Gastroesophageal sphincter (tissue), 4 donors: ENCODE measurements at regions not wholly inside any gene's neighbourhood (a gene's known extent, or its start where the extent isn't known, plus 50 kb on each side); places are given as distances from the start of the nearest gene placed in this dataset.
"Not testable (repeated sequence)": the region's sequence is repeated elsewhere in the genome, so short reads cannot be mapped to it uniquely, and the experiment has no call there.

ENCODE experiments used
- ATAC-seq: fragments of 150-250 bp; one replicate; pipeline ENCODE4 v1.9.1; 2016; ENCODE audit warnings: mild to moderate bottlenecking, moderate library complexity
- H3K27ac ChIP-seq, 4 donors: fragments of 200-600 bp; sonication (generic) in 3 of 4; 1 replicate in 3 of 4; 2 replicates in 1 of 4; pipeline ENCODE4 v1.5.1; 2016 to 2019
- H3K27me3 ChIP-seq: fragments of 200-600 bp; sonication (generic); one replicate; pipeline ENCODE4 v1.5.1; 2019
- H3K36me3 ChIP-seq, 2 donors: fragments of 200-600 bp; sonication (generic); one replicate each; pipeline ENCODE4 v1.5.1; 2019; ENCODE audit warnings: control low read depth in 1 of 2
- H3K4me1 ChIP-seq, 3 donors: fragments of 200-600 bp; sonication (generic); 1 replicate in 2 of 3; 2 replicates in 1 of 3; pipeline ENCODE4 v1.5.1; 2016 to 2019; ENCODE audit warnings: control low read depth in 2 of 3
- H3K4me3 ChIP-seq, 2 donors: fragments of 200-600 bp; sonication (generic); one replicate each; pipeline ENCODE4 v1.5.1; 2019; ENCODE audit warnings: mild to moderate bottlenecking in 1 of 2, moderate library complexity in 1 of 2
- H3K9me3 ChIP-seq, 3 donors: fragments of 200-600 bp; sonication (generic); one replicate each; pipeline ENCODE4 v1.5.1; 2017 to 2019; ENCODE audit warnings: control low read depth in 2 of 3
- EP300 ChIP-seq: sonication (generic); formaldehyde crosslinking; IDR thresholded peaks from one replicate; pipeline ENCODE4 v1.6.1; 2017; ENCODE audit warnings: antibody characterized with exemption, mild to moderate bottlenecking
- POLR2A ChIP-seq, 2 donors: fragments of 450-650 bp; IDR thresholded peaks; one replicate each; pipeline ENCODE4 v1.6.1; 2017; ENCODE audit warnings: antibody characterized with exemption in 2 of 2, mild to moderate bottlenecking in 2 of 2, moderate library complexity in 1 of 2
- POLR2AphosphoS5 ChIP-seq: sonication (generic); formaldehyde crosslinking; IDR thresholded peaks from one replicate; pipeline ENCODE4 v1.6.1; 2017; ENCODE audit warnings: antibody characterized with exemption
- WGBS, 2 donors: methylation state at CpG; one replicate each; pipeline ENCODE4 v1.1.5; 2018; ENCODE audit warnings: low coverage in 1 of 2; 5-methylcytosine and 5-hydroxymethylcytosine counted together
- TF ChIP-seq, protein P1 (sequence below), 4 experiments: fragments of 200-600 bp in 2 of 4; fragments of 450-650 bp in 2 of 4; sonication (generic) in 1 of 4; IDR thresholded peaks; one replicate each; pipeline ENCODE4 v1.5.1; 2017 to 2019; ENCODE audit warnings: antibody characterized with exemption in 4 of 4, mild to moderate bottlenecking in 2 of 4, moderate library complexity in 2 of 4

DNA sequence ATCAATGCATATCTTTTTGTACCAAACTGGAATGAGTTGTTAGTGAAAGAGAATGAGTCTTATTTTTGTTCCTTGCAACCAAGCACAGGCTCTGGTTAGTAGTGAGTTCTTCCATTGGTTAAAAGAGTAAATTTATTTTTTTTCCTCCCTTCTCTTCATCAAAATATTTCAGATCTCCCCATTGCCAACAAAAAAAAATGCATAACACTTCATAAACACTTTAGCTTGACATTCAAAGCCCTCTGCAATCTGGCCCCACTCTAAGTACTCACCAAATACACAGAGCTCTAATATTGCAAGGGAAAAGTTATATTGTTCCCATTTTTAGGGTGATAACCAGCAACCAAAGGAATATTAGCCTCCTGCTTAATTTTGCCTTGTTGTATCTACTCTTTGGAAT, 333.0 kb upstream of the LUZP2 start:
- ATAC-seq: no peak
- H3K27me3 ChIP-seq: no peaks in the 10 kb centered on the region
- no peak overlapping the region for H3K27ac ChIP-seq
- no peak overlapping the region for H3K4me3 ChIP-seq
- no peaks in the 10 kb centered on the region for H3K9me3 ChIP-seq
- TF ChIP-seq, protein P1, sequence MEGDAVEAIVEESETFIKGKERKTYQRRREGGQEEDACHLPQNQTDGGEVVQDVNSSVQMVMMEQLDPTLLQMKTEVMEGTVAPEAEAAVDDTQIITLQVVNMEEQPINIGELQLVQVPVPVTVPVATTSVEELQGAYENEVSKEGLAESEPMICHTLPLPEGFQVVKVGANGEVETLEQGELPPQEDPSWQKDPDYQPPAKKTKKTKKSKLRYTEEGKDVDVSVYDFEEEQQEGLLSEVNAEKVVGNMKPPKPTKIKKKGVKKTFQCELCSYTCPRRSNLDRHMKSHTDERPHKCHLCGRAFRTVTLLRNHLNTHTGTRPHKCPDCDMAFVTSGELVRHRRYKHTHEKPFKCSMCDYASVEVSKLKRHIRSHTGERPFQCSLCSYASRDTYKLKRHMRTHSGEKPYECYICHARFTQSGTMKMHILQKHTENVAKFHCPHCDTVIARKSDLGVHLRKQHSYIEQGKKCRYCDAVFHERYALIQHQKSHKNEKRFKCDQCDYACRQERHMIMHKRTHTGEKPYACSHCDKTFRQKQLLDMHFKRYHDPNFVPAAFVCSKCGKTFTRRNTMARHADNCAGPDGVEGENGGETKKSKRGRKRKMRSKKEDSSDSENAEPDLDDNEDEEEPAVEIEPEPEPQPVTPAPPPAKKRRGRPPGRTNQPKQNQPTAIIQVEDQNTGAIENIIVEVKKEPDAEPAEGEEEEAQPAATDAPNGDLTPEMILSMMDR (IDR thresholded peaks at IDR 0.05): no peak
- no peak for TF ChIP-seq POLR2A (IDR thresholded peaks at IDR 0.05)
- TF ChIP-seq EP300: no peak
- no peak for TF ChIP-seq POLR2AphosphoS5
- H3K4me1 ChIP-seq: no peaks in the 10 kb centered on the region
- no peaks in the 10 kb centered on the region for H3K36me3 ChIP-seq

DNA sequence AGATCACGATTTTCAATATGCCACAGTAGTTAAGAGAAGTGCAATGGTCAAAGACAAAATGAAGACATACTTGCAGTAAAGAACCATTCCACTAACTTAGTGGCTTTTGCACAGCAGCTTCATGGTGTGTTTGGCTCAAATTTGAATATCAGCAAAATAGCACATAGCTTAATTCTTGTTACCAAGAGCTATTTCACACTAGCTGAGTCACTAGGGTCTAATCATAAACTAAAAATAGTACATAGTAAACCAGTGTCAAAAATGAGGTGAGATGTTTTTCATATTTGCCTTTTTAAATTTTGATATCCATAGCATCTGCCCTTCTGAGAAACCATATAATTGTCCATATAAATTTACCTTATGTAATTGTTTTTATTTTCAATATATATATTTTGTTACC, 325.0 kb upstream of the LUZP2 start:
- TF ChIP-seq, protein P1 (IDR thresholded peaks at IDR 0.05): no peak
- no peak for TF ChIP-seq POLR2AphosphoS5
- no peak for TF ChIP-seq POLR2A (IDR thresholded peaks at IDR 0.05)
- no peak for TF ChIP-seq EP300
- Histone ChIP-seq H3K27me3 (no peaks in the 10 kb centered on the region), H3K36me3 (no peaks in the 10 kb centered on the region), H3K9me3 (no peaks in the 10 kb centered on the region), H3K27ac (no peak overlapping the region), H3K4me1 (no peaks in the 10 kb centered on the region), H3K4me3 (no peak overlapping the region)
- 69 to 78% methylated on average over 1 of the region's 1 CpG for WGBS, 2 donors
- no peak for ATAC-seq

DNA sequence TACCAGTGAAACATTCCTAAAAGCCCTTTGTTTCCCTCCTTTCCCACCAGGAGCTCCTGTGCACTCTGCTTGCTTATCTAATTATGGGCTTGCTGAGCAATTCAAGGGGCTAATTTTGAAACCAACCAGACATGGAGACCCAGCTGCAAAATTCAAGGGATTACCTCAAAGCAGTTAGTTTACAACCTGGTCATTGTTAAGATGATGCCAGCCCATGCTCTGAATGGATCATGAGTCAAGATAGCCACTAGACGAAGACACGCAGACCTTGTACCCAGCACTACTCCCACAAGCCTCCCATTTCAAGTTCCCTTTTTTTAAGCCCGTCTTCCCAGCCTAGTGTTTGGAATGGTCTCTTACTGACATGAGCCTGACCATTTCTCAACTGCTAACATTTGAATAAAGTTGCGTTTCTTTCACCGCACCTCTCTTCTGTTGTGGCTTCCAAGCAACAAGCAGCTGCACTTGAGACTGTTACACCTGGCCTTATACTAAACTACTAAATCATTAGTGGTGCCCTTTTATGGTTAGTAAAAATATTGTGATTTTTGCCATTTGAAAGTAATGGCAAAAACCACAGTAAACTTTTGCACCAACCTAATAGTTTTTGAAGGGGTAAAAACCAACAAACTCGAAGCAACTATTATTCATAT, 315.3 kb upstream of the LUZP2 start:
- no peak overlapping the region for H3K27ac ChIP-seq
- TF ChIP-seq EP300: no peak
- TF ChIP-seq, protein P1 (IDR thresholded peaks at IDR 0.05): no peak
- no peak for TF ChIP-seq POLR2A (IDR thresholded peaks at IDR 0.05)
- TF ChIP-seq POLR2AphosphoS5: no peak
- no peaks in the 10 kb centered on the region for H3K9me3 ChIP-seq
- ATAC-seq: no peak
- no peaks in the 10 kb centered on the region for H3K36me3 ChIP-seq
- no peak overlapping the region for H3K4me3 ChIP-seq
- 72 to 87% methylated on average over 3 to 5 of the region's 6 CpGs for WGBS, 2 donors
- H3K4me1 ChIP-seq: no peaks in the 10 kb centered on the region
- no peaks in the 10 kb centered on the region for H3K27me3 ChIP-seq

DNA sequence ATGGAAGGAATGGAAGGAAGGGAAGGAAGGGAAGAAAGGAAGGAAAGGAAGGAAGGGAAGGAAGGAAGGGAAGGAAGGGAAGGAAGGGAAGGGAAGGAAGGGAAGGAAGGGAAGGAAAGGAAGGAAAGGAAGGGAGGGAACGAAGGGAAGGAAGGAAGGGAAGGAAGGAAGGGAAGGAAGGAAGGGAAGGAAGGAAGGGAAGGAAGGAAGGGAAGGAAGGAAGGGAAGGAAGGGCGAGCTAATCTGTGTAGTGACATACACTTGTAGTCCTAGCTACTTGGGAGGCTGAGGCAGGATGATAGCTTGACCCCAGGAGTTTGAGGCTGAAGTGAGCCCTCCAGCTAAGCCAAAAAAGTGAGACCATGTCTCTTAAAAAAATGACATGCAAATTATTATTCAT, 311.3 kb upstream of the LUZP2 start:
- not testable (repeated sequence) for ATAC-seq, H3K4me1 ChIP-seq, H3K27me3 ChIP-seq, H3K36me3 ChIP-seq, H3K4me3 ChIP-seq, H3K27ac ChIP-seq, H3K9me3 ChIP-seq
- WGBS, 2 donors: 82 to 94% methylated on average over 2 of the region's 2 CpGs

DNA sequence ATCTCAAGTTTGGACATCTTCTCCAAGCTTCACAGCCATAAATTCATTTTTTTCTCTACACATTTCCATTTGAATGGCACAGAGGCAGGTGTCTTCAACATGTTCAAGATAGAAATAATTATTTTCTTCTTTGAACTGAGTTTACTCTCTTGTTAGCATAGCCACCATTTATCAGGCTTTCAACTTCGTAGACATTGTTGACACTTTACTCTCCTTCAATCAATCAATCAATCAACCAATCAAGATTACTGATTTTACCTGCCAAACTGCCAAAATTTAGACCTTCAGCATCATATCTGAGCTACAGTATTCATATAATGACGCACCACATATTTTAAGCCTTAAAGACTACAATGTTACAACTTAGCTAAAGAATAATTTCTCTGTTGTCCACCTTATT, 300.1 kb upstream of the LUZP2 start:
- Histone ChIP-seq H3K27ac (no peak overlapping the region), H3K9me3 (no peaks in the 10 kb centered on the region), H3K27me3 (no peaks in the 10 kb centered on the region), H3K36me3 (no peaks in the 10 kb centered on the region), H3K4me3 (no peak overlapping the region), H3K4me1 (no peaks in the 10 kb centered on the region)
- TF ChIP-seq, protein P1 (IDR thresholded peaks at IDR 0.05): no peak
- TF ChIP-seq POLR2AphosphoS5 (no peak), EP300 (no peak), POLR2A (IDR thresholded peaks at IDR 0.05) (no peak)
- 55 to 72% methylated on average over 2 of the region's 2 CpGs for WGBS, 2 donors
- no peak for ATAC-seq

DNA sequence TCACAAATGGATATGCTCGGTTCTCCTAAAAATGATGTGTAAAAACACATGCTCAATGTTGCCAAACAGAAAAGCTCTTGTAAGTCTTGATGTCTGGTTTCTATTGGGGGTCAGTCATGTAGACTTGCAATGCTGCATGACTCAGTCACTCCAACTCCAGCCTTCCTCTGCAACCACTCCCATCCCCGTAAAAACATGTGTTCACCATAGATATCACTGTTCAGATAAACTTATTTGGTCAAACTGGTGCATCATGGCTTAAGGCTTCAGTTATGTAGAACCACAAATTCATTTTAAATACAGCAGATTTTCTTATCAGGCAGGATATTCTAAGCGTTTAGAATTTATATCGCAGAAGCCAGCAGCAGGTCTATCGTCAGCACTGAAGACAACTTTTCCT, 298.4 kb upstream of the LUZP2 start:
- no peak for TF ChIP-seq POLR2AphosphoS5
- TF ChIP-seq POLR2A (IDR thresholded peaks at IDR 0.05): no peak
- TF ChIP-seq, protein P1 (IDR thresholded peaks at IDR 0.05): no peak
- no peak for TF ChIP-seq EP300
- no peak overlapping the region for H3K4me3 ChIP-seq
- H3K27me3 ChIP-seq: no peaks in the 10 kb centered on the region
- H3K9me3 ChIP-seq: no peaks in the 10 kb centered on the region
- no peaks in the 10 kb centered on the region for H3K36me3 ChIP-seq
- 85 to 86% methylated on average over 4 to 5 of the region's 5 CpGs for WGBS, 2 donors
- no peaks in the 10 kb centered on the region for H3K4me1 ChIP-seq
- ATAC-seq: no peak
- no peak overlapping the region for H3K27ac ChIP-seq
